IPS-20b (cell line): ENCODE measurements at regions not wholly inside any gene's neighbourhood (a gene's known extent, or its start where the extent isn't known, plus 50 kb on each side); places are given as distances from the start of the nearest gene placed in this dataset.
"Not testable (repeated sequence)": the region's sequence is repeated elsewhere in the genome, so short reads cannot be mapped to it uniquely, and the experiment has no call there.

Experiments used
- H3K27ac ChIP-seq: one replicate; pipeline ENCODE4 v1.5.1; 2013; ENCODE audit warnings: low read length
- H3K27me3 ChIP-seq: 2 replicates; pipeline ENCODE4 v1.6.1; 2013; ENCODE audit warnings: mild to moderate bottlenecking, low read length, inconsistent platforms; ENCODE audit not compliant: insufficient read depth
- H3K36me3 ChIP-seq: 2 replicates; pipeline ENCODE4 v1.6.1; 2013; ENCODE audit warnings: low read depth, mild to moderate bottlenecking, inconsistent platforms, low read length, moderate library complexity; ENCODE audit not compliant: insufficient read depth
- H3K4me1 ChIP-seq: 2 replicates; pipeline ENCODE4 v1.6.1; 2013; ENCODE audit warnings: mild to moderate bottlenecking, control low read depth, inconsistent platforms, low read length, moderate library complexity; ENCODE audit not compliant: insufficient read depth
- H3K4me3 ChIP-seq: 2 replicates; pipeline ENCODE4 v1.5.1; 2013; ENCODE audit warnings: mild to moderate bottlenecking, low read length, inconsistent platforms
- H3K9ac ChIP-seq: 2 replicates; pipeline ENCODE4 v1.6.1; 2013; ENCODE audit warnings: low read depth, mild to moderate bottlenecking, inconsistent platforms, low read length, moderate library complexity
- H3K9me3 ChIP-seq: 2 replicates; pipeline ENCODE4 v1.6.1; 2013; ENCODE audit warnings: mild to moderate bottlenecking, low read depth, low read length, inconsistent platforms; ENCODE audit not compliant: insufficient read depth

DNA sequence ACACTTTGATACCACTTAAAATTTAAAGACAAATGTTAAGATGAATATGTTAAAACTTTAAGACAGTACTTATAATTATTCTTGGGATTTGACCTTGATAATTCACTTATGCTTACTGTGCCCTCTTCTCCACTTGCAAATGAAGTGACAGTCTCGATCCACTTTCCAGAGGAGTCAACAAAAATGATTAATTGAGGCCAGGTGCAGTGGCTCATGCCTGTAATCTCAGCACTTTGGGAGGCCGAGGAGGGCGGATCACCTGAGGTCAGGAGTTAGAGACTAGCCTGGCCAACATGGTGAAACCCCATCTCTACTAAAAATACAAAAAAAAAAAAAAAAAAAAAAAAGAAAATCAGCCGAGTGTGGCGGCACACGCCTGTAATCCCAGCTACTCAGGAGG is 52.6 kb upstream of the ZPLD1 start:
- not testable (repeated sequence) for H3K9me3 ChIP-seq, H3K4me1 ChIP-seq, H3K4me3 ChIP-seq, H3K27ac ChIP-seq, H3K36me3 ChIP-seq, H3K9ac ChIP-seq, H3K27me3 ChIP-seq
